ENCODE measurements at regions not wholly inside any gene's neighbourhood (a gene's known extent, or its start where the extent isn't known, plus 50 kb on each side); places are given as distances from the start of the nearest gene placed in this dataset.

- no peak for DNase-seq
Measured at GRCh38 chr17:71316176-71316897, 804.5 kb upstream of the SOX9 start.

GRCh38 chr17:71320009-71320796, 800.6 kb upstream of the SOX9 start:
- no peak for DNase-seq

GRCh38 chr17:71325117-71325516, 795.7 kb upstream of the SOX9 start:
- no peak for DNase-seq

- no peak for DNase-seq
Measured at GRCh38 chr17:71325886-71326285, 794.9 kb upstream of the SOX9 start.

- no peak for DNase-seq
Measured at GRCh38 chr17:71327376-71328059, 793.3 kb upstream of the SOX9 start.

- no peak for DNase-seq
Measured at GRCh38 chr17:71329310-71330098, 791.3 kb upstream of the SOX9 start.

- no peak for DNase-seq
Measured at GRCh38 chr17:71330099-71330375, 790.8 kb upstream of the SOX9 start.

GRCh38 chr17:71331754-71332325, 789.0 kb upstream of the SOX9 start:
- DNase-seq = no peak

GRCh38 chr17:71334048-71334751, 786.6 kb upstream of the SOX9 start:
- no peak for DNase-seq

GRCh38 chr17:71335212-71335611, 785.6 kb upstream of the SOX9 start:
- DNase-seq = no peak

- DNase-seq = no peak
Measured at GRCh38 chr17:71337938-71338337, 782.9 kb upstream of the SOX9 start.

GRCh38 chr17:71338396-71338795, 782.4 kb upstream of the SOX9 start:
- no peak for DNase-seq

GRCh38 chr17:71339206-71339605, 781.6 kb upstream of the SOX9 start:
- DNase-seq = no peak

GRCh38 chr17:71342737-71343136, 778.1 kb upstream of the SOX9 start:
- no peak for DNase-seq

GRCh38 chr17:71349908-71350600, 770.8 kb upstream of the SOX9 start:
- DNase-seq = no peak

GRCh38 chr17:71360301-71360700, 760.5 kb upstream of the SOX9 start:
- no peak for DNase-seq

- DNase-seq = no peak
Measured at GRCh38 chr17:71361656-71362450, 759.0 kb upstream of the SOX9 start.

GRCh38 chr17:71363661-71364060, 757.2 kb upstream of the SOX9 start:
- DNase-seq = no peak

GRCh38 chr17:71371809-71372208, 749.0 kb upstream of the SOX9 start:
- DNase-seq = no peak

GRCh38 chr17:71375948-71376347, 744.9 kb upstream of the SOX9 start:
- DNase-seq = no peak

GRCh38 chr17:71376933-71377332, 743.9 kb upstream of the SOX9 start:
- DNase-seq = no peak
